ENCODE measurements at regions not wholly inside any gene's neighbourhood (a gene's known extent, or its start where the extent isn't known, plus 50 kb on each side); places are given as distances from the start of the nearest gene placed in this dataset.
A peak's percentile ranks its signal among the peaks of the same experiment; 100 is the strongest.

- no peak for TF ChIP-seq CTCF (IDR thresholded peaks at IDR 0.05; ENCODE audit: control insufficient read depth, extremely low read depth, insufficient read depth)
- H3K4me3 ChIP-seq (ENCODE audit: low read depth, low read length), result no peak overlapping the region
- no peak for DNase-seq (ENCODE audit: low read depth)
Observed at GRCh38 chr13:72647422-72647821, 80.0 kb downstream of the MZT1 start.

DNA sequence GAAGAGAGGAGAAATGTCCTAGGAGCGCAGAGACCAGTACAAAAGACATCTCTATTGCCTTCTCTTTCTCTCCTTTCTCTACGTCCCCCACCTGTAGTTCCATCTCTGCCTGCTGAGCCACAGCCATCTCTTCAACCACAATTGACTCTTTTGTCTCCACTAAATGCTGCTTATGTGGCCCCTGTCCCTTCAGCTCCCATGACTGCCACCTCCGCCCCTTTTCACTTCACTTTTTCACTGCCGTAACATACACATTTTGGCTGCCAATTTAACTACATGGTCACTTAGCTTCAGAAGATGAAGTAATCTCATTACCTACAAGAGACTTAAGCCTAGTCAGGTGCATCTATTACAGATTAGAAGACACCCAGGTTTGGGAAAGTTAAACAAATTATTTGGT, 81.9 kb downstream of the MZT1 start:
- no peak for TF ChIP-seq CTCF (IDR thresholded peaks at IDR 0.05; ENCODE audit: control insufficient read depth, extremely low read depth, insufficient read depth)
- no peak for DNase-seq (ENCODE audit: low read depth)
- no peak overlapping the region for H3K4me3 ChIP-seq (ENCODE audit: low read depth, low read length)

DNA sequence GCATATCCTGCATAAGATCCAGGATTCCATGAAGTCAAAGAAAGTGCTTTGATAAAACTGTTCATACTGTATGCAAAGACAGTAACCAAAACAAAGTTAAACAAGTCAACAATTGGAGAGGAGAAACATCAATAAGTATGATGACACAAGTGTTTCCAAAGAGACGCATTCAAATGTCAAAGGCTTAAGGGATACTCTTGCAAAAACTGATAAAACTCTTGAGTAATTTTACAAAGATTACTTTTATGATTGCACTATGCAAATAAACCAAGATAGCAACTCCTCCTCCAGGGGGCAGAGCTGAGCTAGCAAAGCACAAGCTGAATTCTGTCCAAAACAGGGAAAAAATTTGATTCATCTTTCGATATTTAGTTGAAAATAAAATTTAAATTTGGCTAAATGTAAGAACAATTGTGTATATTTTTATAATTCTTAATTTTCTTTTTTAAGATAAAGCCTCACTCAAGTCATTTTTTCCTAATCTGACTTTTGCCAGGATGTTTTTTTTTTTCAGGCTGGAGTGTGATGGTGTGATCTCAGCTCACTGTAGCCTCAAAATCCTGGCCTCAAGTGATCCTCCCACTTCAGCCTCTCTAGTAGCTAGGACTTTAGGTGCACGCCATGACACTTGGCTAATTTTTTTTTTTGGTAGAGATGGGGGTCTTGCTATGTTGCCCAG, 84.0 kb downstream of the MZT1 start:
- DNase-seq (ENCODE audit: low read depth), result no peak
- TF ChIP-seq CTCF (IDR thresholded peaks at IDR 0.05; ENCODE audit: control insufficient read depth, extremely low read depth, insufficient read depth), result peak; percentile 45
- no peak overlapping the region for H3K4me3 ChIP-seq (ENCODE audit: low read depth, low read length)

DNA sequence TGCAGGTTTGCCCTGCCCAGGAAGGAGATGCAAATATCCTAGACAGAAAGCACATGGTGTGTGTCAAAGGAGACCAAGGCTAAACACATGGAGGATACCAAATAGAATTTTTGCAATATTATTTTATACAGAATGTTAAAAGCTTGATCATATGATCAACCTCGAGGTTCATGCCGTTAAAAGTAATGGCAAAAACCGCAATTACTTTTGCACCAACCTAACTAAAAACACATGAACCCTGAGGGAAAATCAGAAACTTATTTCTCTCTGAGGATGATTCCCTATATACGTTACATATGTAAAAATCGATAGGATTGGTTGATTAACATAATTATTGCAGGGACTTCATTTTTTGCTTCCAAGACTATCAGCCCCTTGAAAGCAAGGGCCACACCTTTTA, 88.1 kb downstream of the MZT1 start:
- no peak for DNase-seq (ENCODE audit: low read depth)
- TF ChIP-seq CTCF (IDR thresholded peaks at IDR 0.05; ENCODE audit: control insufficient read depth, extremely low read depth, insufficient read depth), result no peak
- H3K4me3 ChIP-seq (ENCODE audit: low read depth, low read length), result no peak overlapping the region

GRCh38 chr13:72638059-72638815, 89.2 kb downstream of the MZT1 start:
- no peak for TF ChIP-seq CTCF (IDR thresholded peaks at IDR 0.05; ENCODE audit: control insufficient read depth, extremely low read depth, insufficient read depth)
- DNase-seq (ENCODE audit: low read depth), result no peak
- H3K4me3 ChIP-seq (ENCODE audit: low read depth, low read length), result no peak overlapping the region

DNA sequence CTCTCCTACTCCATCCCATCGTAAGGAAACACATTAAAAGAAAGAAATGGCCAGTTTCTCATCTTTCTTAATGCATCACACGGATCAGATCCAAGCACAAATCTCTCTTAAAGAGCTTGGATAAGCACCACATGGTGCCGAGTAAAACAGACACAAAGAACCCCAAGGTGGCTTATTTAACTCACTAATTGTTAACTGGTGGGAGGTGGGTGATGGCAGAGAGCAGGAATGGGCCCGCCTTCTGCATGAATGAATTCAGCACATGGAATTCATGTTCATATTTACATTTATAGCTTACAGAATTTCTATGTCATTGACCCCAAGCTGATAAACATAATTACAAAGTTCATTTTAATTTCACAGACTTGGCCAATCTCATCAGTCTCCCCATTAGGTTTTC, 89.9 kb downstream of the MZT1 start:
- no peak for TF ChIP-seq CTCF (IDR thresholded peaks at IDR 0.05; ENCODE audit: control insufficient read depth, extremely low read depth, insufficient read depth)
- H3K4me3 ChIP-seq (ENCODE audit: low read depth, low read length), result no peak overlapping the region
- DNase-seq (ENCODE audit: low read depth), result no peak

Measured in LNCaP clone FGC (cell line).